ENCODE measurements at regions not wholly inside any gene's neighbourhood (a gene's known extent, or its start where the extent isn't known, plus 50 kb on each side); places are given as distances from the start of the nearest gene placed in this dataset.
"Not testable (repeated sequence)": the region's sequence is repeated elsewhere in the genome, so short reads cannot be mapped to it uniquely, and the experiment has no call there.

DNA sequence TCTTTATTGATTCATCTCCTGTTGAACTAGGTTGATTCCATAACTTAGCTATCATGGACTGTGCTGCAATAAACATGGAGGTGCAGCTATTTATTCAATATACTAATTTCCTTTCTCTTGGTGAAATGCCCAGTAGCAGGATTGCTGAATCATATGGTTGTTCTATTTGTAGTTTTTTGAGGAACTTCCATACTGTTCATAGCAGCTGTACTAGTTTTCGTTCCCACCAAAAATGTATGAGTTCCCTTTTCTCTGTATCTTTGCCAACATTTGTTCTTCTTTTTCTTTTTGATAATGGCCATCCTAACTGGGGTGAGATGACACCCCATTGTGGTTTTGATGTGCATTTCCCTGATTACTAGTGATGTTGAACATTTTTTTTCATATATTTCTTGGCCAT, 87.2 kb upstream of the NAV2 start:
- DNase-seq, result no peak

DNA sequence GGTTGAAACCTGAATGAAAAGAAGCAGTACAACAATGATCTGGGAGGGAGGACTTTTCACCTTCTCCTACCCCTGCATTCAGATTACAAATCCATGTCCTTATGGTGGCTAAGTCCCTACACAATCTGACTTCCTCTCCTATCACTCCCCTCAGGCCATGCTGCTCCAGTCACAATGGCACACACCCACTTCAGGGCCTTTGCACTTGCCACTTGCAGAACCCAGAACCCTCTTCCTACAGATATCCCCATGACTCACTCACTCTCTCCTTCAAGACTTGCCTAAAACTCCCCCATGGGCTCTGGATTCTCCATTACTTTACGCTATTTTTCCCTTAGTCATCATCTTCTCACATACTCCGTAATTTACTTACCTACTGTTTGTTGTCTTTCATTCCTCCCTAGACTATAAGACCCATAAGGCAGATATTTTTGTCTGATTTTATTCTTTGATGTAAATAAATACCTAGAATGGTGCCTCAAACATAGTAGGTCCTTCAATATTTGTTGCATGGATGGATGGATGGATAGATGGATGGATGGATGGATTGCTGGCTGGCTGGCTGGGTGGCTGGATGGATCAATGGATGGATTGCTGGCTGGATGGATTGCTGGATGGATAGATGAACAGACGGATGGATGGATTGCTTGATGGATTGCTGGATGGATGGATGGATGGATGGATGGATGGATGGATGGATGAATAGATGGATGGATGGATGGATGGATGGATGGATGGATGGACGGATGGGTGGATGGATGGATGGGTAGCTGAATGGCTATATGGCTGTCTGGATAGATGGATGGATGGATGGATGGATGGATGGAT, 94.7 kb upstream of the NAV2 start:
- DNase-seq, result no peak

DNA sequence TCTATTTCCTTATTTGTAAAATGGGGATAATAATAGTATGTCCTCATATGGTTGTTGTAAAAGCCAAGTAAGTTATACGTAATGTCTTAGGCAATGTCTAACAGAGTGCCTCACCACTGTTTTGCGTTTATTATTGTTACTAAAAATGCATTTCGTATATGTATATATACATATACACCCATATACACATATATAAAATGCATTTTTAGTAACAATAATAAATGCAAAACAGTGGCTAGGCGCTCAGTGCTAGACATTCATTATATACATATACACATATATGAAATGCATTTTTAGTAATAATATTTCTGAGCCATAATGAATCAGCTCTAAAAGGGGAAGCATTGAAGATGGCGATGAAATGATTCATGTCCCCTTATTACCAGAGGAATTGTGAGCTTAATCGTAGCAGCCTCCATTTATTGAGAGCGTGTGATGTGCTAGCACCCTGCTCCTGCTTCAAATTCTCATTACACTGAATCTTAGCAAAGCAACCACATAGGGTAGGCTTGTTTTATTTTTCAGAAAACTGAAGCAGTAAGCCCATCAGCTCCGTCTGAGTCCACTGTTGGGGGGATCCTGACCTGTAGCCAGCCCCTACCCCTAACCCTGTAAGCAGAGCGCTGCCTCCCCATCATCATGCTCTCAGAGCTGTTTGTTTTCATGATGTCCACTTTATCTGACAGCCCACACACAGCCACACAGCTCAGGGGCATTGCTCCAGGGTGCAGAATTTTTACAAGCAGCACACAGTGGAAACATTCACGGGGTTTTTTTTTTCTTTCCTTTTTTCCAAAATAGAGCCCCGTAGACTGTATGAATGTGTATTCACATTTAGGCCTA, 97.1 kb upstream of the NAV2 start:
- DNase-seq, result no peak

DNA sequence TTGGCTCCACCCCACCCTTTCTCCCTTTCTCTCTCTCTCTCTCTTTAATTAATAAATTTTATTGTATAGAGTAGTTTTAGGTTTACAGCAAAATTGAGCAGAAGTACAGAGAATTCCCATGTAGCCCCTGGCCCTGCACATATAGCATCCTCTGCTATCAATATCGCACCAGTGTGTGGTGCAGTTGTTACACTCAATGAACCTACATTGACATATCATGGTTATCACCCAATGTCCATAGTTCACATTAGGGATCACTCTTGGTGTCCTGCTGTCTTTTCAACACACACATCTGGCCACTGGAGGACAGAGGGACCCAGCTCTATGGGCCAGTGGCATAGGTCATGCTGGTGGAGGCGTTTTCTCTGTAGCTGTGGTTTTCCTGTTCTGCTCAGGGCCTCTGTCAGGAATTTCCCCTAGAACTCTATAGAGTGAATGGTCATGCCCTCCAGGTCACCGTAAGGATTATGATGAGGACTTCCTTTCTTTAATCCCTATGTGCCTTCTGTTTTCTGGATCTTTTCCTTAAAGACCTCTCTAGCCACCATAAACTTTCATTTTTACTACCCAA, 98.2 kb upstream of the NAV2 start:
- DNase-seq, result no peak

GRCh38 chr11:19612025-19612424, 100.6 kb upstream of the NAV2 start:
- DNase-seq, result not testable (repeated sequence)

- DNase-seq, result no peak
Measured at GRCh38 chr11:19607656-19608360, 104.8 kb upstream of the NAV2 start.

DNA sequence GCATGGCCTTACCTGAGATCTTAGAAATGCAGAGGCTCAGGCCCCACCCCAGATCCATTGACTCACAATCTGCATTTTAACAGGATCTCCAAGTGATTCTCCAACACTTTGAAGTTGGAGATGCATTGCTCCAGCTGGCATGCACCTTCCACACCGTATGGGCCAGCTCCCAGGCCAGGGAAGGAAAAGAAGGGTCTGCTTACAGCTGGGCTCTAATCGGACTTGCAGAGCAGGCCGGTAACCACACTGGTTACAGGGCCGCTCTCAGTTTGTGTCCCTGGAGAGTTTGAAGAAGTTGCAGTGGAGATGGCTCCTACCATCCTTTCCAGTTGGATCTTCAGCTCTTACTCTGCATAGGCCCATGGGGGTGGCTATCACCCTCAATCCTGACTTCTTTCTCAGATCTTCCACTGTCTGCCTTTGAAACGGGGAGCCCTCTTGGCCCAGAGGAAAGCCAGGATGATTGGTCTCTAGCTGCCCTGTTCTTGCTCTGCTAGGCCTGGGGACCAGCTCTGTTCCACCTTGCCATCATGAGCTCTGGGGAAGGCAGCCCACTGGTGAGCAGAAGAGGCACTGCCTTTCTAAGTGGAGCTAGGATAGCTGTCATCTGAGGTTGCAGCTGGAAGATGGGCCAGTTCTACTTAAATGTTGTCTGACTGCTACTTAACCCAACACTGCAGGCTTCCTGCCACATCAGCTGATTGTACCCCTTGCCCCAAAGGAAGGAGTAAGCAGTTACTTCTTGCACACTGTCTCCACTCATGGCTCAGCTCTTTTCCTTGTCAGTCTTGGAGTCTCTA, 105.6 kb upstream of the NAV2 start:
- DNase-seq, result no peak

- no peak for DNase-seq
Measured at GRCh38 chr11:19605520-19606371, 106.9 kb upstream of the NAV2 start.

DNA sequence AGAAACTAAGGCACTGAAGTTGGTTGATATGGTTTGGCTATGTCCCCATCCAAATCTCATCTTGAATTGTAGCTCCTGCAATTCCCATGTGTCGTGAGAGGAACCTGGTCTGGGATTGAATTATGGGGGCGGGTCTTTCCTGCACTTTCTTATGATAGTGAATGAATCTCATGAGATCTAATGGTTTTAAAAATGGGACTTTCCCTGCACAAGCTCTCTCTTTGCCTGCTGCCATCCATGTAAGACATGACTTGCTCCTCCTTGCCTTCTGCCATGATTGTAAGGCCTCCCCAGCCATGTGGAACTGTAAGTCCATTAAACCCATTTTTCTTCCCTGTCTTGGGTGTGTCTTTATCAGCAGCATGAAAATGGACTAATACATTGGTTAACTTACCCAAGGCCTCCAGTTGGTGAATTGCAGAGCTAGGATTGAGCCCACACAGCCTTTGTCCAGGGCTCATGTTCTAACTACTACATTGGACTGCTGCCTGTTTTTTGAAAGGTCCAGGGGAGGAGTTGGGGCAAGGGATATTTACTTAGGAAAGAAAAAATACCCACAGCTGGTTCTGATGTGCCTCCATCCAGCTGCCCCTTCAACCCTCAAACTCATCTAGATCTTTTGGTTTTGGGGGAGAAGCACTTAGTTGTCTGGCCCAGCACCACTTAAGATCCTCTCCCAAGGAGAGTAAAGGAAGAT, 107.8 kb upstream of the NAV2 start:
- DNase-seq, result no peak

GRCh38 chr11:19603771-19604170, 108.9 kb upstream of the NAV2 start:
- DNase-seq, result no peak

DNA sequence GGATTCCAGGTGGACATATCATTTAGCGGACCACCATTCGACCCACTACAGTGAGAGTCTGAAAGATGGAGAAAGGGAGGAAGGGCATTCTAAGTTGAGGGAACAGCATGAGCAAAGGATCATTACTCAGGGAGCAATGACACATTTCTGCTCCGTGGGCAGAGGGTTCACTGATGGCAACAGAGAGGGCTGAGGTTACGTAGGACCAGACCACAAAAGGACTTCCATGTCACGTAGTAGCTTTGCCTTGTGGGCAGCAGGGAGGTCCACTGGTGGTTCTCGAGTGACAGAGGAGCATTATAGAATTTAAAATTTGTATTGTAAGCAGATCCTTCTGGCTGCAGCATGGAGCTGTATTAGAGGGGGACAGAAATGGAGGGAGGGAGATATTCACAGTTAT, 109.7 kb upstream of the NAV2 start:
- no peak for DNase-seq

GRCh38 chr11:19602406-19602805, 110.2 kb upstream of the NAV2 start:
- DNase-seq, result no peak

DNA sequence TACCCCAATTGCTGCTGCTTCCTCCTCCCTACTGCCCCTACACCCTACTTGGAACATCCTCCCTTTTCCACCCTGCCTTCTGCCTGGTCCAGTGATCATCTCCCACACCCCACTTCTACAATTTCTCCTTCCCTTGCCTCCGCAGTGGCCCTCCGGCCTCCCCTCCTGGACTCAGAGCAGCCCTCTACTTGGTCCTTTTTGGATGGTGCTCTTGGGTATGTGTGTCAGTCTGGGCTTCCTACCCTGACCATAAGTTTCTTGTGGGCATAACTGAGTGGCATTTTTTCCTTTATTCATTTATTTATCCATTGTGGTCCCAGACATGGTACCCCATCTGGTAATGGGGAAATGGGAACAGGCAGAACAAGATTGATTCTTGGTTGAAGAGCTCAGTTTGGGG, 111.4 kb upstream of the NAV2 start:
- DNase-seq, result no peak

- DNase-seq, result no peak
Measured at GRCh38 chr11:19599681-19600080, 113.0 kb upstream of the NAV2 start.

GRCh38 chr11:19598876-19599486, 113.7 kb upstream of the NAV2 start:
- DNase-seq, result no peak

DNA sequence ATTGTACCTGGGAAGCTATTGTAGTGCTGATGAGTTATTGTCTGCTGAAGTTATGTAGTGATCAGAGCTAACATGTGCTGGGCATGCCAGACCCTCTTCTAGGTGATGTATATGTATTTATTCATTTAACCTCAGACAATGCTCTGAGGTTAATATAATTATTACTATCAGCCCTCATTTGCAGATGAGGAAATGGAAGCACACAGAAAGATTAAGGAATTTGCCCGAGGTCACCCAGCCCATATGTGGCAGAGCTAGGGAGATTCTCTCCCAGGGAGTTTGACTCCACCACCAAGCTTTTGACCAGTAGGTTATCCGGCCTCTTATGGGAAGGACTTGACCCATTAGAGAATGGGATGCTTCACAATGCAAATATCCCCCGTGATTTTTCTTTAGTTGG, 114.2 kb upstream of the NAV2 start:
- no peak for DNase-seq

DNA sequence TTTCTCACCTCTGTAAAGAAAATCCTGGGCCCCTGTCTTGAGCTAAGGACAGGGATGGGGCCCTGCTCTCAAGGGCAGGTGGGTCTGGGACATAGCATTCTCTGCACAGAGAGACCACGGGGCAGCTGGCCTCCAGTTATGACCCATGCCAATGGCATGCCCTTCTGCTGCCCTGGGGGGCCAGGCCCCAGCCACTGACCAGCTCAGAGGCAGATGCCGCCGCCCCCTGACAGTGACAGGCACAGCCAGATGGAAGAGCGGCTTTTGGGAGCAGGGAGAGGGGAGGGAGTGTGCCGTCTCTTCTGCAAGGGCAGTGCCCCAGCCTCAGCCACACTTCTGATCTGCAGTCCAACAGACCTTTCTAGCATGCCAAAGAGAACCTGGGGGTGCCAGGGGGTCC, 114.8 kb upstream of the NAV2 start:
- DNase-seq, result no peak

DNA sequence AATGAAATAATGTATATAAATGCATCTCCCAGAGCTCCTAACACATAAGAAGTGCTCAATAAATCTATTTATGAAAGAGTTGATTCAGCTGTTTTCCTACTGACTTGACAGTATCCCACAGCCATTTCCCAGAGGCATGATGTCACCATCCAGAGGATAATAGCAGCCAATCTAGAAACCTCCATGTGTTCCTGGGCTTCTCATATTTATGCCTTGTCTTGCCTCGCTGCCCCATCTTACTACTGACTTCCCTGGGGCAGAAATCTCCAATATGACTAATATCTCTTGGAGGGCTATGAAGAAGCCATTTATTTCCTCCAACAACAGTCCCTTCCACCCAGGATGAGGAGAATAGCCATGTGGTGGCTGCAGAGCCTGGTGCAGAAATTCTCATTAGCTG, 115.4 kb upstream of the NAV2 start:
- DNase-seq, result no peak

- DNase-seq, result no peak
Measured at GRCh38 chr11:19595840-19596751, 116.5 kb upstream of the NAV2 start.

Measured in stimulated activated CD4-positive, alpha-beta T cell treated with anti-CD3 and anti-CD28 coated beads, Interleukin-12 subunit alpha, Interleukin-12 subunit beta, amount 100 ng/mL, for 4 hours (primary cell).